ENCODE measurements at regions not wholly inside any gene's neighbourhood (a gene's known extent, or its start where the extent isn't known, plus 50 kb on each side); places are given as distances from the start of the nearest gene placed in this dataset.
"Not testable (repeated sequence)": the region's sequence is repeated elsewhere in the genome, so short reads cannot be mapped to it uniquely, and the experiment has no call there.

- DNase-seq, result no peak
Measured at GRCh38 chr12:87230441-87230840, 798.8 kb downstream of the C12orf50 start.

DNA sequence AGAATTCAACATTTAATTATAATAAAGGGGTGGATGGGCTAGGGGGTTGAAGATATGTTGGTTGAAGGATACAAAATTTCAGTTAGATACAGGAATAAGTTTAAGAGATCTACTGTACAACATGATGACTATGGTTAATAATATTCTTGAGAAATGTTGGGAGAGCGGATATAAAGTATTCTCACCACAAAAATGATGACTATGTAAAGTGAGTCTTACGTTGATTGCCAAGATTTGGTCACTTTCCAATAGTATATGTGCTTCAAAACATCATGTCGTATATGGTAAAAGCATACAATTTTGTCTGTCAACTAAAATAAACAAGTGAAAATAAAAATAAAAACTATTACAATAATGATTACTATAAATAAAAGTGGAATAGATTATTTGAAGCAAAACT lies 802.0 kb downstream of the C12orf50 start:
- DNase-seq, result no peak

DNA sequence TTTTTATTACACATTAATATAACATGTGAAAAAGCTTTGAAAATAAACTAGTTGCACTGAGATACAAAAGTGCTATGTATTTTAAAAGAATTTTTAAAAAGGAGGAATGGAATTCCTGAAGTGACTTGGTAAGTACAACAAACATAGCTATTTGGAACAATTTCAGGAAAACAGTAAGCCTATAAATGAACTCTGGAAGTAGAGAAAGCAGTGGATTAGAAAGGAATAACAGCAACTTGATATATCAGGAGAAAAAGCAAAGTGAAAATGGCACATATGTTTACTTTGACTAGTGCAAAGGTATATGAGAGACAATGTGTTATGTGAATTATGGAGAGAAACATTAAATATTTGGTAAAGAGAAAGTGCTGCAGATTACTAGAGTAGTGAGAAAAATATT lies 811.7 kb downstream of the C12orf50 start:
- no peak for DNase-seq

- no peak for DNase-seq
Measured at GRCh38 chr12:87216436-87216835, 812.8 kb downstream of the C12orf50 start.

GRCh38 chr12:87202189-87202588 lies 827.0 kb downstream of the C12orf50 start:
- DNase-seq, result no peak

- no peak for DNase-seq
Measured at GRCh38 chr12:87201598-87201997, 827.6 kb downstream of the C12orf50 start.

GRCh38 chr12:87200289-87200979 lies 828.8 kb downstream of the C12orf50 start:
- DNase-seq, result no peak

GRCh38 chr12:87198181-87198580 lies 831.0 kb downstream of the C12orf50 start:
- DNase-seq, result no peak

- DNase-seq, result no peak
Measured at GRCh38 chr12:87196321-87196720, 832.9 kb downstream of the C12orf50 start.

DNA sequence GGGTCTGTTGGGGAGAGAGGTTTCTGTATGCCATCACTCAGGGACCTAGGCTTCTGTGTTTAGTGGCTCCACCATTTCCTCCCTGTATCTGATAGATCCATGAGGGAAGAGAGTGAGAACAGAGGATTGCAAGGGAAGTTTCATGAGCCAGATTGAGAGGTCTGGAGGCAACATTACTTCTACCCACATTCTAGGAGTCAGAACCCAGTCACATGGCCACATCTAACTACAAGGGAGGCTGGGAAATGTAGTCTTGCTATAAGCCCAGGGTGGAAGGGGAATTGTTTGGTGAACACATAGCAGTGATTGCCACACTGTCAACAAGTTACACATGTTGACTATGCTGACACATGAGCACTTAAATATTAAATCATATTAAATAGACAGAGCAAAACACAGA lies 834.8 kb downstream of the C12orf50 start:
- not testable (repeated sequence) for DNase-seq

DNA sequence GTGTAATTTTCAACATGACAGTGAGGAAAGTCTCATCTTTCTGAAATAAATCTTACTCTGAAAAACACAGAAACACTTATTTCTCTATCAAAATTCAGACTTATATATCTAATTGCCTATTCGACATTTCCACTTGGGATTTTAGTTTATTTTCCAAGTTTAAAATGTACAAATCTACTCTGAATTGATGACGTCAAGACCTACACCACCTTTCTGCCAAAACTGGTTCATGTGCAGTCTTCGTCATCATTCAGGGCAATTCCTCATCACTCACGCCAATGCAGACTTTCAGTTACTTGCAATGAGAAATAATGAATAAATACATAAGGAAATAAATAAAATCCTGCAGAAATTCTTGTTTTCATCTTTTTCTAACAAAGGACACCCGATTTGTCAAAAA lies 843.8 kb downstream of the C12orf50 start:
- no peak for DNase-seq

DNA sequence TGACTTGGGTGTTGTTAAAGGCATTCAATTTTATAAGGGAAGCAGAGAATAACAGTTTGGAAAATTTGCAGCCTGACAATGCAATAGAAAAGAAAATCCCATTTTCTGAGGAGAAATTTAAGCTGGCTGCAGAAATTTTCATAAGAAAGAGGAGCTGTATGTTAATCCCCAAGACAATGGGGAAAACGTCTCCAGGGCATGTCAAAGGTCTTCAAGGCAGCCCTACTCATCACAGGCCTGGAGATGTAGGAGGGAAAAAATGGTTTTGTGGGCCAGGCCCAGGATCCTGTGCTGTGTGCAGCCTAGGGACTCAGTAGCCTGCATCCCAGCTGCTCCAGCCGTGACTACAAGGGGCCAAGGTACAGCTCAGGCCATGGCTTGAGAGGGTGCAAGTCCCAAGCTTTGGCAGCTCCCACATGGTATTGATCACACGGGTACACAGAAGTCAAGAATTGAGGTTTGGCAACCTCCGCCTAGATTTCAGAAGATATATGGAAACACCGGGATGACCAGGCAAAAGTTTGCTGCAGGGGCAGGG lies 846.4 kb downstream of the C12orf50 start:
- no peak for DNase-seq

- no peak for DNase-seq
Measured at GRCh38 chr12:87171356-87171755, 857.8 kb downstream of the C12orf50 start.

- DNase-seq, result no peak
Measured at GRCh38 chr12:87169010-87169409, 860.2 kb downstream of the C12orf50 start.

DNA sequence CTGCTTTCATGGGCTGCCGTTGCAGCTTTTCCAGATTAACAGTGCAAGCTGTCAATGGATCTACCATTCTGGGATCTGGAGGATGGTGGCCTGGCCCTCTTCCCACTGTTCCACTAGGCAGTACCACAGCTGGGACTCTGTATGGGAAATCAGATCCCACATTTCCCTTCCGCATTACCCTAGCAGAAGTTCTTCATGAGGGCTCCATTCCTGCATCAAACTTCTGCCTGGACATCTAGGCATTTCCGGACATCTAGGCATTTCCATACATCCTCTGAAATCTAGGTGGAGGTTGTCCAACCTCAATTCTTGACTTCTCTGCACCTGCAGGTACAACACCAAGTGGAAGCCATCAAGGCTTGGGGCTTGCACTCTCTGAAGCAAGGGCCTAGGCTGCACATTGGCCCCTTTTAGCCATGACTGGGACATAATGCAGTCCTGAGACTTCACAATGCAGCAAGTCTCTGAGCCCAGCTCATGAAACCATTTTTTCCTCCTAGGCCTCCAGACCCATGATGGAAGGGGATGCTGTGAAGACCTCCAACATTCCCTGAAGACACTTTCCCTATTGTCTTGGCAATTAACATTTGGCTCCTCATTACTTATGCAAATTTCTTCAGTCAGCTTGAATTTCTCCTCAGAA lies 863.3 kb downstream of the C12orf50 start:
- DNase-seq, result no peak

DNA sequence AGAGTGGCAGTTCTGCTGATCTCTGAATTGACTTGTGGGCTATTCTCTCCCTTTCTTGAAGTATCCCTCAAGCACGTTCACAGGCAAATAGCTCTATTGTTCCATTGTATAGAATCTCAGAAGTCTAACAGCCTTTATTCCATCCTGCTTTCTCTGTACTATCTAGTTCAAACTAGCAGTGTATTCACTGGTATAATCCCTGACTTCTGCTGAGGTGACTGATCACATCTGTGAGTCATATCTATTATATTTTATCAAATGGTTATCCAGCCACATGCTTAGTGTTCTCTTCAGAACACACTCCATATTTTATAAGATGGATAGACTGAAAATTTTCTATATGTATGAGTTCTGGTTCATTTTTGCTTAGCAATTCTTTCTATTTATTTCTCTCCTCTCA lies 866.1 kb downstream of the C12orf50 start:
- no peak for DNase-seq

DNA sequence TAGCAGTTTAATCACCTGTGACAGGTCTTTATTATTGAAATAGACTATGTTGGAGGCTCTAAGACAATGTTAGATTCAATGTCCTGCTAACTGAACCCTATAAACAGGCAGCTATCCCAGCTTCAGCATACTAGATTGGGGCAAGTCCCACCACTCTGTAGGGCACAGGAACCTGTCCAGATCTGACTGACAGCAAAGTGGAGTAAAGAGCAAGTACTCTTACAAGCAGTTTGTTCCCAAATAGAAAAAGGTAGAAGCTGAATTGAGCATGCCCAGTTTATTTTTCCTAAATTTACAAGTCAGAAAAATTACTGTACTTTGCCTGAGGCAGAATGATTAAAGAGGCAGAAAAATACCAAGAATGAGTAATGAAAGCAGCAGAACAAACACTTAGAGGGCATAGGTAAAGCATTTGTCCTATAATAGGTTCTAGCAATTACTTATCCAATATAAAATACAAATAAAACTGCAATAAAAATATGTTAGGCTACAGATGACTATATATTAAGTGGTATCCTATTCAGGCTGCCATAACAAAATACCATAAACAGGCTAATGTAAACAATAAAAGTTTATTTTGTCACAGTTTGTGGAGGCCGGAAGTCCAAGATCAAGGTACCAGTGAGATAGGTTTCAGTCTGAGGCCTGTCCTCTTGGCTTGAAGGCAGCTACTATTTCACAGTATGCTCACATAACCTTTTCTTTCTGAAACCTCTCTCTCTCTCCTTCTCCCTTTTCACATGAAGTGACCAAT lies 868.2 kb downstream of the C12orf50 start:
- DNase-seq, result no peak

- no peak for DNase-seq
Measured at GRCh38 chr12:87157791-87158190, 871.4 kb downstream of the C12orf50 start.

GRCh38 chr12:87155621-87156020 lies 873.6 kb downstream of the C12orf50 start:
- DNase-seq, result no peak

GRCh38 chr12:87152841-87153528 lies 876.2 kb downstream of the C12orf50 start:
- no peak for DNase-seq

DNA sequence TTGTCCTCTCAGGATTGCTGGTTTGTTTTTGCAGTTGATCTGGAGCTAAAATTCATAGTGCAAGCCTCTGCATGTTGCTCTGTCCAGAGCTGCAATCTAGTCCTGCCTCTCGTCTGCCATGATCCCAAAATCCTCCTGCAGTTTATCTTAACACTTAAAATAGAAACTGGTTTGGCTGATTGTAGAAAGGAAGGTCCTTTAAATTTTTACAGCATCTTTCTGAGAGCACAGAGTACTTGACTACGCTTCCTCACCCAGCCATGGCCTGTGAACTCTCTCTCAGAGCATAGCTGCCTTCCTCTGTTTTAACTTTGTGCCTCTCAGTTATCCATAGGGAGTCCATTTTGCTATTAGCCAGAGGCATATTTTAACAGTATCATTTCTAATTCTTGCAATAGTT lies 877.1 kb downstream of the C12orf50 start:
- DNase-seq, result no peak

GRCh38 chr12:87150969-87151662 lies 878.1 kb downstream of the C12orf50 start:
- no peak for DNase-seq

GRCh38 chr12:87142342-87142741 lies 886.2 kb upstream of the MGAT4C start:
- no peak for DNase-seq
